Jurkat, Clone E6-1 (cell line): ENCODE measurements at regions not wholly inside any gene's neighbourhood (a gene's known extent, or its start where the extent isn't known, plus 50 kb on each side); places are given as distances from the start of the nearest gene placed in this dataset.

Experiments
- DNase-seq: peaks from one replicate; pipeline ENCODE4 v3.0.0-alpha.2; 2011; ENCODE audit warnings: low read depth, low spot score
- H3K4me3 ChIP-seq: 2 replicates; pipeline ENCODE4 v1.5.1; 2011; ENCODE audit warnings: mild to moderate bottlenecking, low read length, control low read depth, moderate library complexity

GRCh38 chr2:139162456-139162855 lies 382.3 kb upstream of the NXPH2 start:
- no peak overlapping the region for H3K4me3 ChIP-seq
- DNase-seq, result no peak

- H3K4me3 ChIP-seq, result no peak overlapping the region
- no peak for DNase-seq
These were observed 380.6 kb upstream of the NXPH2 start for GRCh38 chr2:139160836-139161235.

DNA sequence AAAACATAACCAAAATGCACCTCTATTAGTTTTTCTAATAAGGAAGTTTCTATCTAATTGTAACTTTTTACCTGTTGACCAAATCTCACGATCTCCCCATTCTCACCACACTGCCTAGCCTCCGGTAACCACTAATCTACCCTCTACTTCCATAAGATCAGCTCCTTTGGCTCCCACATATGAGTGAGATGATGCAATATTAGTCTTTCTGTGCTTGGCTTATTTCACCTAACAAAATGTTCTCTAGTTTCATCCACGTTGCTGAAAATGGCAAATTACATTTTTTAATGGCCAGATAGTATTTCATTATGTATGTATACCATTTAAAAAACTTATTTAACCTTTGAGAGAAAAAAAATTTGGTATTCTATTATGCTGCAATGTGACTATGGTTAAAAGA lies 379.0 kb upstream of the NXPH2 start:
- DNase-seq, result no peak
- no peak overlapping the region for H3K4me3 ChIP-seq

GRCh38 chr2:139156730-139157129 lies 376.5 kb upstream of the NXPH2 start:
- no peak for DNase-seq
- no peak overlapping the region for H3K4me3 ChIP-seq

- no peak for DNase-seq
- no peak overlapping the region for H3K4me3 ChIP-seq
These were observed 375.8 kb upstream of the NXPH2 start for GRCh38 chr2:139155991-139156390.

- peak; percentile 28 for DNase-seq
- H3K4me3 ChIP-seq, result no peak overlapping the region
These were observed 362.2 kb upstream of the NXPH2 start for GRCh38 chr2:139142252-139142880.

DNA sequence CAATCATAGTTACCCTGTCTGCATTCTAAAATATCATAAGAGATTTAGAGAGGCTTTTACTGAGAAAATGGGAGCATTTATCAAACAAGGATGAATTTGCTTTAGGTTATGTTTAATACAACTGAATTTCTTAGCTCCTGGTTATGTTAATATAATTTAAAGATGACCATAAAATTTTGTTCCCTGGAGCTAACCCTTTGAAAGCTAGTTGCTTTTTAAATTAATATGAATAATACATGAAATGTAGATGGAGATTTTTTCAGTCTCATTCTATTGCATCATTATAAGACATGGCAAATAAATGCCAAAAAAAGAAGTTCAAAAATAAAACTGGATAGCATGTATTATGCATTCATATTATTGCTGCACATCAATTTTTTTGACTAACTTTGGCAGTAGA lies 344.1 kb upstream of the NXPH2 start:
- DNase-seq, result no peak

DNA sequence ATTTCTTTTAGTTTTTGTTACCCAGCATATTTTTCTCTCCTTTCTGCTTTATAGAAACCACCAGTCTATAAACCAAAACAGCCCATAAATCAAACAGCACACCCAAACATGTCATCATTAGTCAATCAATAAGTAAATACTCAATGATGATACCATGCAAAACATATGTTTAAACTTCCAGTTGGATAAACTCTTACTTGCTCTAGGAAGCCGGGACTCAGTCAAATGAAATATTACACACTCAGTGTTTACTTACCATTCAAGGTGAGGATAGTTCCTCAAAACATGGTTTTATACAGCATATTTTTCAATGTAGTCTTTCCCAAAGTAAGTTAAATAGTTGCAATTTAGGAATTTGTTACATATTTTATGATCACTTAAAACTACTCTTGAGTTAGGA lies 343.6 kb upstream of the NXPH2 start:
- H3K4me3 ChIP-seq, result no peak overlapping the region
- DNase-seq, result no peak

More for the DNA sequence above, 344.1 kb upstream of the NXPH2 start:
- H3K4me3 ChIP-seq, result no peak overlapping the region

DNA sequence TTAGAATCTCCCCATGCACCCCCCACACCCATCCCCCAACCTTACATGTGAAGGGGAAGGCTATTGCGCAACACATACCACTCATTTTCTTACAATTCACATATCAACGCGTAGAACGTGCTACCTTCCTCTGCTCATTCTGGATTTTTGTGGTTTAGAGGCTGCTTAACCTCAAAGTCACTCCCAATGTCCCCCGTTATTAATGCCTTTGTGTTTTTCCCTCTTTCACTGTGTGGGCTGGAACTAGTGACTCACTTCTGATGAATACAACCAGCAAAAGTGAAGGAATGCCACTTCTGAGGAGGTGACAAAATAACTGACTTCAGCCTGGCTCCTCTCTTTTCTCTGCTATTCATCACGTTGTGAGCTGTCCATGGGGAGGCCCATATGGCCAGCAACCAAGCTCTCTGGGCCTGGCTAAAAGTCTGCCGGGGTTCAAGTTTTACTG lies 342.5 kb upstream of the NXPH2 start:
- H3K4me3 ChIP-seq, result no peak overlapping the region
- no peak for DNase-seq

DNA sequence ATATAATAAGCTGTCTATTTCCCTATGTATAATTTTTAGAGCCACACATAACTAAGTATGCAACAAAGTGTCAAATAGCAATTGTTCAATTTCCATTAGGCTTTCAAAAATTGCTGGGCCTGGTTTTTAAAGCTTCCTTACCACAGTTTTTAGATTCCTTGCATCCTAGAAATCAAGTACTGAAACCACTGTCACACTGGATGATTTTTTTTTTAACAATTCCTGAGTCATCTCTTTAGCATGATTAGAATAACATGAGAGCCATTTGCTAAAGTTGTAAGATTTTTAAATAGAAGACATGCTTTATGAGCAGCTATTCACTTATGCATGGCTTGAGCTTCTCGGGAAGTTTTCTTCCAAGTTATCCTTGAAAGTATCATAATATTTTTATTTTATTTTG lies 319.5 kb upstream of the NXPH2 start:
- no peak overlapping the region for H3K4me3 ChIP-seq
- no peak for DNase-seq

DNA sequence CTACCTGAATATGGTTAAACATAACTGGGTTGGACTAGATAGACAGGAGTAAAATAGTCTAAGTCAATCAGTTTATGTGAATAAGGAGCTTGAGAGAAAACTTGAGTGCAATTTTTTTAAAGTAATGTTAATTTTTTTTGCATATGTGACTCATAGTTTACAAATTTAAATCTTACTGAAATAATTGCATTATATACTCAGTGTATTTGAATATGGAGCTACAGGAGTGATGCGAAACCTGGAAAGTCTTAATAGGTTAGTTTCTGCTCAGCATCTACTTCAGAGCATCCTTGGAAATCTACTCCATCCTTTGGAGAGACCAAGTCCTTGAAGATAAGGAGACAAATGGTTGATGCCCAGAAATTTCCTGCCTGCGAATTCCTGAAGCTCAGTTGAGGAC lies 318.8 kb upstream of the NXPH2 start:
- no peak for DNase-seq
- no peak overlapping the region for H3K4me3 ChIP-seq

DNA sequence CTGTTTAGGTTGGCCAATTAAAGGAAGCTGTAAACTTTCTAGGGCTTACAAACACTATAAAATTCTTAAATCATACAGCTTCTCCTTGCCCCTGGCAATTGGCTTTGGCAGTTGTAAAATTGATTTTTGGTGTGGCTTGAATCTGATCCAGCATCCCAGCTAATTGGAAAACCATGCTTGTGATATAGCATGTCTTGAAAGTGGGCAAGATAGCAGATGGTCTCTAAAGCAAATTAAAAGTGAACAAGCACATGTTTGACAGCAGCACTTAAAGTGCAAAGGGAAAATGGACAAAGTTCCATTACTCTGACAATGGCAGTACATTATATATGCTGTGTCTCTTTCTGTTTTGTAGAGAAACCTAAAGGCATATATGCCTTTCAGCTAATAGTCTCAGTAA lies 302.9 kb upstream of the NXPH2 start:
- DNase-seq, result no peak
- H3K4me3 ChIP-seq, result no peak overlapping the region

GRCh38 chr2:139080244-139080643 lies 300.1 kb upstream of the NXPH2 start:
- no peak for DNase-seq

DNA sequence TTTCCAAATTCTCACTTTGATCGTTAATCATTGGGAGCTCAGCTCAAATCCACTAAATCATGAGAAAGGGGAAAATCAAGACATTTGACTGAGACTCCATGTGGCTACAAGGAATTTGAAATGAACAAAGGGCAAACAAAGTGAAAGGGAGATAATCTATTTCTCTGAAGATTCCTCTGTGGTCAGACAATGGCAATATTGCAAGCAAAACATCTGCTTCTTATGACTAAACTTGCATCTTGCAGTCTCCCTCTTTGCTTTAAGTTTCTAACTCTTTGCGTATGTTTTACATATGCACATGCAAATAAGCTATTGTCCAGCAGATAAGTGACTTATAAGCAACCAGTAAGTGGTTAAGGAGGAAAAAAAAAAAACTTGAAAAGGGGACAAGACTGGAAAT lies 299.1 kb upstream of the NXPH2 start:
- DNase-seq, result no peak
- no peak overlapping the region for H3K4me3 ChIP-seq

More at GRCh38 chr2:139080244-139080643, 300.1 kb upstream of the NXPH2 start:
- H3K4me3 ChIP-seq, result no peak overlapping the region

DNA sequence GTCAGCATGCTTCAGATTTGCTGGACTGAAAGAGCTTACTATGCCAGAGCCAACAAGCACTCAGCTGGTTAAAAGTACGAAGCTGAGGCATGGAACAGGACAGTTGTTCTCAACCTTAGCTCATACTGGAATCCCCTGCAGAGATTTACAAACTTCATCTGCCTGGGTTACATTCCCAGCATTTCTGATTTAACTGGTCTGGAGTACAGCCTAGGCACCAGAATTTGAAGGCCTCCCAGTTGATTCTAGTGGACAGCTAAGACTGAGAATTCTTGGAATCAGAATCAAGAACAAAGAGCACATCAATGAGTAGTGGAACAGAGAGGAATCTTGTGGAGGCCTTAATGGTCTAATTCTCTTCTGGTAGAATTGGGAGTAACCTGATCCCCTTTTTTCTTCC lies 298.2 kb upstream of the NXPH2 start:
- H3K4me3 ChIP-seq, result no peak overlapping the region
- DNase-seq, result no peak

- no peak for DNase-seq
- H3K4me3 ChIP-seq, result no peak overlapping the region
These were observed 297.0 kb upstream of the NXPH2 start for GRCh38 chr2:139077099-139077737.

- H3K4me3 ChIP-seq, result no peak overlapping the region
- DNase-seq, result no peak
These were observed 287.7 kb upstream of the NXPH2 start for GRCh38 chr2:139067874-139068273.

GRCh38 chr2:139067072-139067471 lies 286.9 kb upstream of the NXPH2 start:
- DNase-seq, result no peak
- H3K4me3 ChIP-seq, result no peak overlapping the region

- no peak for DNase-seq
- H3K4me3 ChIP-seq, result no peak overlapping the region
These were observed 284.0 kb upstream of the NXPH2 start for GRCh38 chr2:139064159-139064558.

- H3K4me3 ChIP-seq, result no peak overlapping the region
- no peak for DNase-seq
These were observed 279.4 kb upstream of the NXPH2 start for GRCh38 chr2:139059617-139060016.

GRCh38 chr2:139055202-139055601 lies 275.0 kb upstream of the NXPH2 start:
- DNase-seq, result no peak
- H3K4me3 ChIP-seq, result no peak overlapping the region
